GM12878 (cell line): ENCODE measurements at regions not wholly inside any gene's neighbourhood (a gene's known extent, or its start where the extent isn't known, plus 50 kb on each side); places are given as distances from the start of the nearest gene placed in this dataset.

Experiments
- ATAC-seq: fragments of 200-7000 bp; cut with Tn5 transposase; 3 replicates; pipeline ENCODE4 v1.9.1; 2020; ENCODE audit warnings: mild to moderate bottlenecking, moderate library complexity
- BruUV-seq: library from RNA; stranded (reverse); fragments of 400-500 nt; replicated peaks from 2 replicates; lab custom pipeline; 2021; lab: Mats Ljungman, UMichigan
- CTCF ChIA-PET: fragments of 300-600 bp; sonication (Branson Sonifier 250); formaldehyde crosslinking; extraction: SDS; loops from one replicate; lab custom pipeline; 2021; ENCODE audit warnings: inconsistent platforms; lab: Yijun Ruan, JAX
- POLR2A ChIA-PET: fragments of 350-600 bp; formaldehyde crosslinking; extraction: SDS; loops from one replicate; lab custom pipeline; 2021; ENCODE audit warnings: inconsistent platforms; lab: Charles Lee
- RAD21 ChIA-PET: fragments of 300-600 bp; sonication (Branson Sonifier 250); formaldehyde crosslinking; loops from one replicate; lab custom pipeline; 2023; ENCODE audit warnings: antibody characterized with exemption; ENCODE audit not compliant: unreplicated experiment; lab: Charles Lee
- SMC1A ChIA-PET: fragments of 300-600 bp; sonication (Branson Sonifier 250); formaldehyde crosslinking; loops from one replicate; lab custom pipeline; 2023; ENCODE audit not compliant: unreplicated experiment, uncharacterized antibody; lab: Charles Lee
- DNase-seq: peaks from one replicate; pipeline ENCODE4 v3.0.0-alpha.2; 2011; ENCODE audit warnings: low read depth, low spot score
- FAIRE-seq: peaks from 3 replicates; lab custom pipeline; 2011; peaks lifted over from hg19 to GRCh38; lab: Jason Lieb, UNC
- H2AFZ ChIP-seq: 2 replicates; pipeline ENCODE4 v1.6.0; 2011; ENCODE audit warnings: low read depth, low read length, control low read depth; ENCODE audit not compliant: control insufficient read depth
- H3K27ac ChIP-seq: 2 replicates; pipeline ENCODE4 v1.5.1; 2011; ENCODE audit warnings: control low read depth; ENCODE audit not compliant: control insufficient read depth, insufficient read depth
- H3K27me3 ChIP-seq, 2 experiments: replicated peaks in 1 of 2; 2 replicates each; pipeline versions ENCODE4 v1.6.0 to v1.6.1; 2011; ENCODE audit warnings: low read length in 1 of 2; ENCODE audit not compliant: control insufficient read depth in 2 of 2, insufficient read depth in 2 of 2
- H3K36me3 ChIP-seq, 2 experiments: 2 replicates each; pipeline ENCODE4 v1.5.1; 2011; ENCODE audit warnings: low read length in 1 of 2; ENCODE audit not compliant: control insufficient read depth in 2 of 2, insufficient read depth in 2 of 2
- H3K4me1 ChIP-seq: 2 replicates; pipeline ENCODE4 v1.6.1; 2011; ENCODE audit warnings: mild to moderate bottlenecking, low read length, moderate library complexity, mixed read lengths; ENCODE audit not compliant: control insufficient read depth, insufficient read depth
- H3K4me2 ChIP-seq: 2 replicates; pipeline ENCODE4 v1.6.0; 2011; ENCODE audit warnings: control low read depth; ENCODE audit not compliant: control insufficient read depth, insufficient read depth
- H3K4me3 ChIP-seq: fragments of 200-600 bp; sonication (generic); 2 replicates; pipeline ENCODE4 v1.5.1; 2016
- H3K79me2 ChIP-seq: 2 replicates; pipeline ENCODE4 v1.6.0; 2011; ENCODE audit warnings: low read length; ENCODE audit not compliant: control insufficient read depth, insufficient read depth
- H3K9ac ChIP-seq: 2 replicates; pipeline ENCODE4 v1.8.0; 2011; ENCODE audit warnings: low read length, control low read depth, mixed read lengths; ENCODE audit not compliant: control insufficient read depth, insufficient read depth
- H3K9me3 ChIP-seq: replicated peaks from 3 replicates; pipeline ENCODE4 v1.5.1; 2011; ENCODE audit warnings: mild to moderate bottlenecking, low read length; ENCODE audit not compliant: control insufficient read depth, insufficient read depth
- H4K20me1 ChIP-seq: 2 replicates; pipeline ENCODE4 v1.6.0; 2011; ENCODE audit not compliant: control insufficient read depth, insufficient read depth
- EED ChIP-seq: sonication (generic); IDR thresholded peaks from 2 replicates; pipeline ENCODE4 v1.6.1; 2016; ENCODE audit warnings: antibody characterized with exemption, low read depth
- FOXK2 ChIP-seq: fragments of 450-650 bp; IDR thresholded peaks from 2 replicates; pipeline ENCODE4 v1.6.1; 2017; ENCODE audit warnings: mild to moderate bottlenecking, moderate library complexity
- SPI1 ChIP-seq: IDR thresholded peaks from 2 replicates; pipeline ENCODE4 v1.6.1; 2011; ENCODE audit warnings: low read depth, mild to moderate bottlenecking, low read length, moderate library complexity, borderline replicate concordance; ENCODE audit not compliant: insufficient read depth
- SREBF1 ChIP-seq: IDR thresholded peaks from 2 replicates; pipeline ENCODE4 v1.6.1; 2012; ENCODE audit warnings: mild to moderate bottlenecking, low read length
- SRF ChIP-seq, 2 experiments: IDR thresholded peaks; 2 replicates each; pipeline ENCODE4 v1.6.1; 2011; ENCODE audit warnings: low read depth in 2 of 2, low read length in 2 of 2, mild to moderate bottlenecking in 1 of 2, moderate library complexity in 1 of 2
- YBX1 ChIP-seq: fragments of 450-650 bp; IDR thresholded peaks from 2 replicates; pipeline ENCODE4 v1.6.1; 2016; ENCODE audit warnings: antibody characterized with exemption
- ZNF384 ChIP-seq: IDR thresholded peaks from 2 replicates; pipeline ENCODE4 v1.6.1; 2012; ENCODE audit warnings: low read depth, mild to moderate bottlenecking, low read length, improper control_type of control experiment, borderline replicate concordance
- WGBS: methylation state at CpG from one replicate; pipeline ENCODE4 v1.1.6; 2016; ENCODE audit warnings: low lambda C conversion rate; ENCODE audit not compliant: insufficient replicate concordance, insufficient coverage; ENCODE audit errors: missing lambda C conversion rate; 5-methylcytosine and 5-hydroxymethylcytosine counted together
- in situ Hi-C: fragments of 300-500 bp; cut with MboI; formaldehyde crosslinking; loops from 9 replicates; pipeline ENCODE4 v1.14.3; 2018; ENCODE audit warnings: mixed read lengths
- intact Hi-C: fragments of 100-400 bp; cut with micrococcal nuclease; formaldehyde crosslinking; loops from one replicate; pipeline ENCODE4 v1.14.2; 2022; ENCODE audit not compliant: unreplicated experiment
- TF ChIP-seq, protein P1 (sequence below): IDR thresholded peaks from 2 replicates; pipeline ENCODE4 v1.6.1; 2012; ENCODE audit warnings: low read depth, low read length, improper control_type of control experiment
- TF ChIP-seq, protein P2 (sequence below): fragments of 450-650 bp; IDR thresholded peaks from 2 replicates; pipeline ENCODE4 v1.6.1; 2016; ENCODE audit warnings: mild to moderate bottlenecking, moderate library complexity, borderline replicate concordance
- TF ChIP-seq, protein P3 (sequence below): fragments of 150-350 bp; IDR thresholded peaks from 2 replicates; pipeline ENCODE4 v1.6.1; 2016; ENCODE audit warnings: low read depth, low read length

DNA sequence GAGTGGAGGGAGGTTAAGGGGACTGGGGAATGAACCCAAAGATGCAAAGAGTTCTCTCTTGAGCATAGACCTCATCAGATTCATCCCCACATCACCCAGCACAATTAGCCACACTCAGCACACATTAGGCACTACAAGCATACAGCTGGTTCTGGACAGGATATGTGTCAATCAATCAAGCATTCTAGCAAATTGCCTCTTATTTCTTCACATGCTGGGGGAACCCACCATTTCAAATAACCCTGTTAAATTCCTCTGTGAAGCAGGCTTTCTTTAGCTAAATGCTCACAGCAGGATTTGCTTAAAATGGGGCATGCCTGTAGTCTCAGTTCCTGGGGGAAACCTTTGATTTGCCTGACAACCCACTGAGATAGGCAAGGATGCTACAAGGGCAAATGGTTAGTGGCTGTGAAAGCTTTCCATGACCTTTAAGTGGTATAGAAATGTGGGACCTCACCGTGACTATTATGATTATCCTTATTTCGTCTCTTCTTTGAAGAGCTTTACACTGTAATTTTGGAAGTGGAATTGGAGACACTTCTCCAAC, 193.4 kb upstream of the ZMIZ1 start:
- Histone ChIP-seq H3K36me3 (no peaks in the 10 kb centered on the region), H2AFZ (no peak overlapping the region), H3K4me2 (no peak overlapping the region), H3K4me3 (no peak overlapping the region), H3K9me3 (no peaks in the 10 kb centered on the region; the same call in 1 of the 3 replicates), H4K20me1 (no peaks in the 10 kb centered on the region), H3K27ac (no peak overlapping the region), H3K4me1 (no peaks in the 10 kb centered on the region), H3K9ac (no peak overlapping the region), H3K27me3 (peaks cover 2% of the 10 kb centered on the region in 2 experiments; a peak in 3 of 4 replicates), H3K79me2 (no peaks in the 10 kb centered on the region)
- ChIA-PET RAD21 (no interaction called here), POLR2A (no interaction called here), SMC1A (no interaction called here), CTCF (interaction anchor here (1.4 kb wide), 1 partner anchor 314 kb away, joined by 3 read pairs; no protein-coding TSS in a partner anchor)
- TF ChIP-seq, protein P1, sequence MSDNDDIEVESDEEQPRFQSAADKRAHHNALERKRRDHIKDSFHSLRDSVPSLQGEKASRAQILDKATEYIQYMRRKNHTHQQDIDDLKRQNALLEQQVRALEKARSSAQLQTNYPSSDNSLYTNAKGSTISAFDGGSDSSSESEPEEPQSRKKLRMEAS: no peak
- TF ChIP-seq FOXK2 (no peak), SRF (IDR thresholded peaks at IDR 0.05; ENCODE audit: low read depth in 2 of 2, low read length in 2 of 2) (no peak), ZNF384 (no peak)
- BruUV-seq: no TSS peak
- intact Hi-C loops: no loop called here
- in situ Hi-C loops: no loop called here
- FAIRE-seq (no peak), DNase-seq (no peak), ATAC-seq (no peak)
- 0% methylated on average over 2 of the region's 2 CpGs for WGBS

DNA sequence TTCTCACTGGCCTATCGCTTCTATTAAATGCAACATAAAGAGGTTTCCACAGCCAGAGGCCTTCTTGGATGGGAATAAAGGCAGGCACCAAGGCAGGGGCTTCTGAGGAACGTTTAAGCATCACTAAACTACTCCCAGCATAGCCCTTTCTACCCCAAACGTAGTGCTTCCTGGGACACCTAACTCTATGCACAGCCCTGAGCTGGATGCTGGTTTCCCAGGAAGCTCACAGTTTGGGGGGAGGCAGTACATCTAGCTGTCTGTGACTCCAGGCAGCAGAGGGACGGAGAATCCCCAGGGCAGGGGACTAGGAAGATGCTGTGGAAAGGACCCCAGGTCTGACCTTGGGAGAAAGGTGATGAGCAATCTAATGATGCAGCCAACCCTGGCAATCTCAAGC, 192.8 kb upstream of the ZMIZ1 start:
- DNase-seq (no peak), ATAC-seq (no peak), FAIRE-seq (no peak)
- H3K4me2 ChIP-seq: no peak overlapping the region
- ChIA-PET POLR2A (no interaction called here), CTCF (no interaction called here), RAD21 (no interaction called here), SMC1A (no interaction called here)
- in situ Hi-C loops (no loop called here), intact Hi-C loops (no loop called here)
- H2AFZ ChIP-seq: no peak overlapping the region
- WGBS: 1% methylated on average over 4 of the region's 4 CpGs
- H3K79me2 ChIP-seq: no peaks in the 10 kb centered on the region
- H3K9ac ChIP-seq: no peak overlapping the region
- H3K9me3 ChIP-seq: no peaks in the 10 kb centered on the region; the same call in 1 of the 3 replicates
- peaks cover 0 to 2% of the 10 kb centered on the region in 2 experiments; a peak in 2 of 4 replicates for H3K27me3 ChIP-seq
- no peak overlapping the region for H3K27ac ChIP-seq
- H3K36me3 ChIP-seq: no peaks in the 10 kb centered on the region
- H3K4me3 ChIP-seq: no peak overlapping the region
- H3K4me1 ChIP-seq: no peaks in the 10 kb centered on the region
- no TSS peak for BruUV-seq
- no peaks in the 10 kb centered on the region for H4K20me1 ChIP-seq
- TF ChIP-seq EED (no peak), YBX1 (no peak), SPI1 (no peak), SREBF1 (no peak)
- TF ChIP-seq, protein P2, sequence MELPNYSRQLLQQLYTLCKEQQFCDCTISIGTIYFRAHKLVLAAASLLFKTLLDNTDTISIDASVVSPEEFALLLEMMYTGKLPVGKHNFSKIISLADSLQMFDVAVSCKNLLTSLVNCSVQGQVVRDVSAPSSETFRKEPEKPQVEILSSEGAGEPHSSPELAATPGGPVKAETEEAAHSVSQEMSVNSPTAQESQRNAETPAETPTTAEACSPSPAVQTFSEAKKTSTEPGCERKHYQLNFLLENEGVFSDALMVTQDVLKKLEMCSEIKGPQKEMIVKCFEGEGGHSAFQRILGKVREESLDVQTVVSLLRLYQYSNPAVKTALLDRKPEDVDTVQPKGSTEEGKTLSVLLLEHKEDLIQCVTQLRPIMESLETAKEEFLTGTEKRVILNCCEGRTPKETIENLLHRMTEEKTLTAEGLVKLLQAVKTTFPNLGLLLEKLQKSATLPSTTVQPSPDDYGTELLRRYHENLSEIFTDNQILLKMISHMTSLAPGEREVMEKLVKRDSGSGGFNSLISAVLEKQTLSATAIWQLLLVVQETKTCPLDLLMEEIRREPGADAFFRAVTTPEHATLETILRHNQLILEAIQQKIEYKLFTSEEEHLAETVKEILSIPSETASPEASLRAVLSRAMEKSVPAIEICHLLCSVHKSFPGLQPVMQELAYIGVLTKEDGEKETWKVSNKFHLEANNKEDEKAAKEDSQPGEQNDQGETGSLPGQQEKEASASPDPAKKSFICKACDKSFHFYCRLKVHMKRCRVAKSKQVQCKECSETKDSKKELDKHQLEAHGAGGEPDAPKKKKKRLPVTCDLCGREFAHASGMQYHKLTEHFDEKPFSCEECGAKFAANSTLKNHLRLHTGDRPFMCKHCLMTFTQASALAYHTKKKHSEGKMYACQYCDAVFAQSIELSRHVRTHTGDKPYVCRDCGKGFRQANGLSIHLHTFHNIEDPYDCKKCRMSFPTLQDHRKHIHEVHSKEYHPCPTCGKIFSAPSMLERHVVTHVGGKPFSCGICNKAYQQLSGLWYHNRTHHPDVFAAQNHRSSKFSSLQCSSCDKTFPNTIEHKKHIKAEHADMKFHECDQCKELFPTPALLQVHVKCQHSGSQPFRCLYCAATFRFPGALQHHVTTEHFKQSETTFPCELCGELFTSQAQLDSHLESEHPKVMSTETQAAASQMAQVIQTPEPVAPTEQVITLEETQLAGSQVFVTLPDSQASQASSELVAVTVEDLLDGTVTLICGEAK: no peak
- TF ChIP-seq, protein P3, sequence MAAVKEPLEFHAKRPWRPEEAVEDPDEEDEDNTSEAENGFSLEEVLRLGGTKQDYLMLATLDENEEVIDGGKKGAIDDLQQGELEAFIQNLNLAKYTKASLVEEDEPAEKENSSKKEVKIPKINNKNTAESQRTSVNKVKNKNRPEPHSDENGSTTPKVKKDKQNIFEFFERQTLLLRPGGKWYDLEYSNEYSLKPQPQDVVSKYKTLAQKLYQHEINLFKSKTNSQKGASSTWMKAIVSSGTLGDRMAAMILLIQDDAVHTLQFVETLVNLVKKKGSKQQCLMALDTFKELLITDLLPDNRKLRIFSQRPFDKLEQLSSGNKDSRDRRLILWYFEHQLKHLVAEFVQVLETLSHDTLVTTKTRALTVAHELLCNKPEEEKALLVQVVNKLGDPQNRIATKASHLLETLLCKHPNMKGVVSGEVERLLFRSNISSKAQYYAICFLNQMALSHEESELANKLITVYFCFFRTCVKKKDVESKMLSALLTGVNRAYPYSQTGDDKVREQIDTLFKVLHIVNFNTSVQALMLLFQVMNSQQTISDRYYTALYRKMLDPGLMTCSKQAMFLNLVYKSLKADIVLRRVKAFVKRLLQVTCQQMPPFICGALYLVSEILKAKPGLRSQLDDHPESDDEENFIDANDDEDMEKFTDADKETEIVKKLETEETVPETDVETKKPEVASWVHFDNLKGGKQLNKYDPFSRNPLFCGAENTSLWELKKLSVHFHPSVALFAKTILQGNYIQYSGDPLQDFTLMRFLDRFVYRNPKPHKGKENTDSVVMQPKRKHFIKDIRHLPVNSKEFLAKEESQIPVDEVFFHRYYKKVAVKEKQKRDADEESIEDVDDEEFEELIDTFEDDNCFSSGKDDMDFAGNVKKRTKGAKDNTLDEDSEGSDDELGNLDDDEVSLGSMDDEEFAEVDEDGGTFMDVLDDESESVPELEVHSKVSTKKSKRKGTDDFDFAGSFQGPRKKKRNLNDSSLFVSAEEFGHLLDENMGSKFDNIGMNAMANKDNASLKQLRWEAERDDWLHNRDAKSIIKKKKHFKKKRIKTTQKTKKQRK: no peak
